ENCODE measurements at regions not wholly inside any gene's neighbourhood (a gene's known extent, or its start where the extent isn't known, plus 50 kb on each side); places are given as distances from the start of the nearest gene placed in this dataset.

- no peak for DNase-seq (ENCODE audit: extremely low read depth, insufficient read length)
- no peak overlapping the region for H3K4me3 ChIP-seq (replicated peaks; ENCODE audit: low read depth, low read length)
- H3K36me3 ChIP-seq (ENCODE audit: control insufficient read depth, insufficient read depth, low read length) = no peaks in the 10 kb centered on the region
- no peaks in the 10 kb centered on the region for H3K27me3 ChIP-seq (replicated peaks; ENCODE audit: control insufficient read depth, insufficient read depth, low read length)
- no peak for TF ChIP-seq CTCF (IDR thresholded peaks at IDR 0.05; ENCODE audit: insufficient read depth, low read length, poor library complexity, severe bottlenecking)
These were observed 411.3 kb upstream of the TENM4 start for GRCh38 chr11:79852176-79852575.

- Histone ChIP-seq H3K36me3 (ENCODE audit: control insufficient read depth, insufficient read depth, low read length) (no peaks in the 10 kb centered on the region), H3K27me3 (replicated peaks; ENCODE audit: control insufficient read depth, insufficient read depth, low read length) (no peaks in the 10 kb centered on the region), H3K4me3 (replicated peaks; ENCODE audit: low read depth, low read length) (no peak overlapping the region)
- no peak for TF ChIP-seq CTCF (IDR thresholded peaks at IDR 0.05; ENCODE audit: insufficient read depth, low read length, poor library complexity, severe bottlenecking)
- DNase-seq (ENCODE audit: extremely low read depth, insufficient read length) = no peak
These were observed 404.3 kb upstream of the TENM4 start for GRCh38 chr11:79845002-79845709.

GRCh38 chr11:79834015-79834414, 393.2 kb upstream of the TENM4 start:
- TF ChIP-seq CTCF (IDR thresholded peaks at IDR 0.05; ENCODE audit: insufficient read depth, low read length, poor library complexity, severe bottlenecking) = no peak
- Histone ChIP-seq H3K27me3 (replicated peaks; ENCODE audit: control insufficient read depth, insufficient read depth, low read length) (no peaks in the 10 kb centered on the region), H3K36me3 (ENCODE audit: control insufficient read depth, insufficient read depth, low read length) (no peaks in the 10 kb centered on the region), H3K4me3 (replicated peaks; ENCODE audit: low read depth, low read length) (no peak overlapping the region)
- no peak for DNase-seq (ENCODE audit: extremely low read depth, insufficient read length)

- Histone ChIP-seq H3K4me3 (replicated peaks; ENCODE audit: low read depth, low read length) (no peak overlapping the region), H3K27me3 (replicated peaks; ENCODE audit: control insufficient read depth, insufficient read depth, low read length) (no peaks in the 10 kb centered on the region), H3K36me3 (ENCODE audit: control insufficient read depth, insufficient read depth, low read length) (no peaks in the 10 kb centered on the region)
- no peak for TF ChIP-seq CTCF (IDR thresholded peaks at IDR 0.05; ENCODE audit: insufficient read depth, low read length, poor library complexity, severe bottlenecking)
- DNase-seq (ENCODE audit: extremely low read depth, insufficient read length) = no peak
These were observed 389.6 kb upstream of the TENM4 start for GRCh38 chr11:79830446-79830845.

- no peaks in the 10 kb centered on the region for H3K27me3 ChIP-seq (replicated peaks; ENCODE audit: control insufficient read depth, insufficient read depth, low read length)
- DNase-seq (ENCODE audit: extremely low read depth, insufficient read length) = no peak
- no peak overlapping the region for H3K4me3 ChIP-seq (replicated peaks; ENCODE audit: low read depth, low read length)
- no peak for TF ChIP-seq CTCF (IDR thresholded peaks at IDR 0.05; ENCODE audit: insufficient read depth, low read length, poor library complexity, severe bottlenecking)
- no peaks in the 10 kb centered on the region for H3K36me3 ChIP-seq (ENCODE audit: control insufficient read depth, insufficient read depth, low read length)
These were observed 389.1 kb upstream of the TENM4 start for GRCh38 chr11:79829891-79830290.

- no peaks in the 10 kb centered on the region for H3K36me3 ChIP-seq (ENCODE audit: control insufficient read depth, insufficient read depth, low read length)
- no peak for TF ChIP-seq CTCF (IDR thresholded peaks at IDR 0.05; ENCODE audit: insufficient read depth, low read length, poor library complexity, severe bottlenecking)
- DNase-seq (ENCODE audit: extremely low read depth, insufficient read length) = no peak
- H3K4me3 ChIP-seq (replicated peaks; ENCODE audit: low read depth, low read length) = no peak overlapping the region
- H3K27me3 ChIP-seq (replicated peaks; ENCODE audit: control insufficient read depth, insufficient read depth, low read length) = no peaks in the 10 kb centered on the region; the same call in 1 of the 2 replicates
These were observed 381.9 kb upstream of the TENM4 start for GRCh38 chr11:79822766-79823165.

All from GM06990 (cell line).